ENCODE measurements at regions not wholly inside any gene's neighbourhood (a gene's known extent, or its start where the extent isn't known, plus 50 kb on each side); places are given as distances from the start of the nearest gene placed in this dataset.

- 55 to 69% (median 59%) methylated on average over 7 of the region's 7 CpGs for WGBS, 3 donors
- H3K27me3 ChIP-seq (ENCODE audit: control insufficient read depth in 3 of 3, insufficient read depth in 3 of 3, low read length in 3 of 3), result peaks cover 0 to 9% (median 0%) of the 10 kb centered on the region in 3 donors
Measured at GRCh38 chr2:101569886-101570520, 95.1 kb upstream of the RFX8 start.

GRCh38 chr2:101568969-101569368, 94.1 kb upstream of the RFX8 start:
- peaks cover 0 to 16% (median 0%) of the 10 kb centered on the region in 3 donors for H3K27me3 ChIP-seq (ENCODE audit: control insufficient read depth in 3 of 3, insufficient read depth in 3 of 3, low read length in 3 of 3)
- DNase-seq (no peak), FAIRE-seq (no peak)
- H3K9me3 ChIP-seq (ENCODE audit: control insufficient read depth in 2 of 2, insufficient read depth in 1 of 2, low read depth in 1 of 2, low read length in 1 of 2), result no peaks in the 10 kb centered on the region
- H3K27ac ChIP-seq (ENCODE audit: low read depth in 1 of 3, low read length in 2 of 3), result no peak overlapping the region
- no peaks in the 10 kb centered on the region for H3K4me1 ChIP-seq (ENCODE audit: control insufficient read depth in 3 of 3, insufficient read depth in 2 of 3, low read depth in 1 of 3, low read length in 2 of 3)
- 87 to 100% (median 97%) methylated on average over 1 of the region's 1 CpG for WGBS, 3 donors
- no peak overlapping the region for H3K4me3 ChIP-seq (ENCODE audit: low read depth in 1 of 3, low read length in 3 of 3)
- H3K36me3 ChIP-seq (ENCODE audit: control insufficient read depth in 3 of 3, insufficient read depth in 2 of 3, low read depth in 1 of 3, low read length in 3 of 3), result no peaks in the 10 kb centered on the region

More at GRCh38 chr2:101569886-101570520, 95.1 kb upstream of the RFX8 start:
- H3K4me3 ChIP-seq (ENCODE audit: low read depth in 1 of 3, low read length in 3 of 3), result no peak overlapping the region
- H3K9me3 ChIP-seq (ENCODE audit: control insufficient read depth in 2 of 2, insufficient read depth in 1 of 2, low read depth in 1 of 2, low read length in 1 of 2), result no peaks in the 10 kb centered on the region
- H3K27ac ChIP-seq (ENCODE audit: low read depth in 1 of 3, low read length in 2 of 3), result no peak overlapping the region
- FAIRE-seq (no peak), DNase-seq (no peak)
- H3K4me1 ChIP-seq (ENCODE audit: control insufficient read depth in 3 of 3, insufficient read depth in 2 of 3, low read depth in 1 of 3, low read length in 2 of 3), result no peaks in the 10 kb centered on the region
- H3K36me3 ChIP-seq (ENCODE audit: control insufficient read depth in 3 of 3, insufficient read depth in 2 of 3, low read depth in 1 of 3, low read length in 3 of 3), result no peaks in the 10 kb centered on the region

GRCh38 chr2:101566632-101567228, 91.8 kb upstream of the RFX8 start:
- Histone ChIP-seq H3K4me3 (ENCODE audit: low read depth in 1 of 3, low read length in 3 of 3) (no peak overlapping the region), H3K27ac (ENCODE audit: low read depth in 1 of 3, low read length in 2 of 3) (no peak overlapping the region), H3K36me3 (ENCODE audit: control insufficient read depth in 3 of 3, insufficient read depth in 2 of 3, low read depth in 1 of 3, low read length in 3 of 3) (no peaks in the 10 kb centered on the region), H3K4me1 (ENCODE audit: control insufficient read depth in 3 of 3, insufficient read depth in 2 of 3, low read depth in 1 of 3, low read length in 2 of 3) (no peaks in the 10 kb centered on the region), H3K9me3 (ENCODE audit: control insufficient read depth in 2 of 2, insufficient read depth in 1 of 2, low read depth in 1 of 2, low read length in 1 of 2) (no peaks in the 10 kb centered on the region), H3K27me3 (ENCODE audit: control insufficient read depth in 3 of 3, insufficient read depth in 3 of 3, low read length in 3 of 3) (peaks cover 0 to 13% (median 0%) of the 10 kb centered on the region in 3 donors)
- DNase-seq (peak in 1 of 2 donors; percentile 4), FAIRE-seq (no peak)
- 20 to 58% (median 38%) methylated on average over 6 of the region's 6 CpGs for WGBS, 3 donors

GRCh38 chr2:101563849-101564248, 88.9 kb upstream of the RFX8 start:
- Histone ChIP-seq H3K4me3 (ENCODE audit: low read depth in 1 of 3, low read length in 3 of 3) (no peak overlapping the region), H3K4me1 (ENCODE audit: control insufficient read depth in 3 of 3, insufficient read depth in 2 of 3, low read depth in 1 of 3, low read length in 2 of 3) (no peaks in the 10 kb centered on the region), H3K27ac (ENCODE audit: low read depth in 1 of 3, low read length in 2 of 3) (no peak overlapping the region), H3K9me3 (ENCODE audit: control insufficient read depth in 2 of 2, insufficient read depth in 1 of 2, low read depth in 1 of 2, low read length in 1 of 2) (no peaks in the 10 kb centered on the region), H3K27me3 (ENCODE audit: control insufficient read depth in 3 of 3, insufficient read depth in 3 of 3, low read length in 3 of 3) (peaks cover 0 to 13% (median 0%) of the 10 kb centered on the region in 3 donors), H3K36me3 (ENCODE audit: control insufficient read depth in 3 of 3, insufficient read depth in 2 of 3, low read depth in 1 of 3, low read length in 3 of 3) (no peaks in the 10 kb centered on the region)
- DNase-seq, result no peak
- FAIRE-seq, result no peak
- 90 to 94% (median 92%) methylated on average over 4 of the region's 4 CpGs for WGBS, 3 donors

- no peaks in the 10 kb centered on the region for H3K4me1 ChIP-seq (ENCODE audit: control insufficient read depth in 3 of 3, insufficient read depth in 2 of 3, low read depth in 1 of 3, low read length in 2 of 3)
- H3K36me3 ChIP-seq (ENCODE audit: control insufficient read depth in 3 of 3, insufficient read depth in 2 of 3, low read depth in 1 of 3, low read length in 3 of 3), result no peaks in the 10 kb centered on the region
- H3K27ac ChIP-seq (ENCODE audit: low read depth in 1 of 3, low read length in 2 of 3), result no peak overlapping the region
- 92 to 98% (median 93%) methylated on average over 6 of the region's 6 CpGs for WGBS, 3 donors
- H3K9me3 ChIP-seq (ENCODE audit: control insufficient read depth in 2 of 2, insufficient read depth in 1 of 2, low read depth in 1 of 2, low read length in 1 of 2), result no peaks in the 10 kb centered on the region
- no peak overlapping the region for H3K4me3 ChIP-seq (ENCODE audit: low read depth in 1 of 3, low read length in 3 of 3)
- H3K27me3 ChIP-seq (ENCODE audit: control insufficient read depth in 3 of 3, insufficient read depth in 3 of 3, low read length in 3 of 3), result peaks cover 0 to 8% (median 0%) of the 10 kb centered on the region in 3 donors
- FAIRE-seq, result no peak
- DNase-seq, result no peak
Measured at GRCh38 chr2:101560780-101561315, 85.9 kb upstream of the RFX8 start.

- no peaks in the 10 kb centered on the region for H3K4me1 ChIP-seq (ENCODE audit: control insufficient read depth in 3 of 3, insufficient read depth in 2 of 3, low read depth in 1 of 3, low read length in 2 of 3)
- no peak overlapping the region for H3K4me3 ChIP-seq (ENCODE audit: low read depth in 1 of 3, low read length in 3 of 3)
- no peak for DNase-seq
- H3K27me3 ChIP-seq (ENCODE audit: control insufficient read depth in 3 of 3, insufficient read depth in 3 of 3, low read length in 3 of 3), result peaks cover 0 to 3% (median 0%) of the 10 kb centered on the region in 3 donors
- no peaks in the 10 kb centered on the region for H3K9me3 ChIP-seq (ENCODE audit: control insufficient read depth in 2 of 2, insufficient read depth in 1 of 2, low read depth in 1 of 2, low read length in 1 of 2)
- 70 to 80% (median 71%) methylated on average over 7 of the region's 7 CpGs for whole genome bisulfite sequencing, 3 donors
- no peak for FAIRE-seq
- no peaks in the 10 kb centered on the region for H3K36me3 ChIP-seq (ENCODE audit: control insufficient read depth in 3 of 3, insufficient read depth in 2 of 3, low read depth in 1 of 3, low read length in 3 of 3)
- peak overlapping the region in 2 of 3 donors; percentile 21 to 61 for H3K27ac ChIP-seq (ENCODE audit: low read depth in 1 of 3, low read length in 2 of 3)
Measured at GRCh38 chr2:101559551-101559950, 84.6 kb upstream of the RFX8 start.

GRCh38 chr2:101558740-101559525, 84.0 kb upstream of the RFX8 start:
- Histone ChIP-seq H3K4me3 (ENCODE audit: low read depth in 1 of 3, low read length in 3 of 3) (no peak overlapping the region), H3K36me3 (ENCODE audit: control insufficient read depth in 3 of 3, insufficient read depth in 2 of 3, low read depth in 1 of 3, low read length in 3 of 3) (no peaks in the 10 kb centered on the region), H3K27me3 (ENCODE audit: control insufficient read depth in 3 of 3, insufficient read depth in 3 of 3, low read length in 3 of 3) (no peaks in the 10 kb centered on the region), H3K4me1 (ENCODE audit: control insufficient read depth in 3 of 3, insufficient read depth in 2 of 3, low read depth in 1 of 3, low read length in 2 of 3) (no peaks in the 10 kb centered on the region), H3K9me3 (ENCODE audit: control insufficient read depth in 2 of 2, insufficient read depth in 1 of 2, low read depth in 1 of 2, low read length in 1 of 2) (no peaks in the 10 kb centered on the region), H3K27ac (ENCODE audit: low read depth in 1 of 3, low read length in 2 of 3) (peak overlapping the region in 2 of 3 donors; percentile 35 to 63)
- DNase-seq, result peak in 1 of 2 donors; percentile 39
- FAIRE-seq, result no peak
- WGBS, 3 donors, result 50 to 68% (median 62%) methylated on average over 9 of the region's 9 CpGs

- no peak for DNase-seq
- H3K9me3 ChIP-seq (ENCODE audit: control insufficient read depth in 2 of 2, insufficient read depth in 1 of 2, low read depth in 1 of 2, low read length in 1 of 2), result no peaks in the 10 kb centered on the region
- no peaks in the 10 kb centered on the region for H3K4me1 ChIP-seq (ENCODE audit: control insufficient read depth in 3 of 3, insufficient read depth in 2 of 3, low read depth in 1 of 3, low read length in 2 of 3)
- no peak overlapping the region for H3K4me3 ChIP-seq (ENCODE audit: low read depth in 1 of 3, low read length in 3 of 3)
- WGBS, 3 donors, result 73 to 83% (median 77%) methylated on average over 7 of the region's 7 CpGs
- H3K27me3 ChIP-seq (ENCODE audit: control insufficient read depth in 3 of 3, insufficient read depth in 3 of 3, low read length in 3 of 3), result no peaks in the 10 kb centered on the region
- FAIRE-seq, result no peak
- H3K36me3 ChIP-seq (ENCODE audit: control insufficient read depth in 3 of 3, insufficient read depth in 2 of 3, low read depth in 1 of 3, low read length in 3 of 3), result no peaks in the 10 kb centered on the region
- no peak overlapping the region for H3K27ac ChIP-seq (ENCODE audit: low read depth in 1 of 3, low read length in 2 of 3)
Measured at GRCh38 chr2:101556033-101556459, 81.1 kb upstream of the RFX8 start.

Data from small intestine (tissue), 7 donors.